ENCODE measurements at regions not wholly inside any gene's neighbourhood (a gene's known extent, or its start where the extent isn't known, plus 50 kb on each side); places are given as distances from the start of the nearest gene placed in this dataset.

GRCh38 chr5:40413743-40414142 lies 266.0 kb upstream of the PTGER4 start:
- no peak for DNase-seq

DNA sequence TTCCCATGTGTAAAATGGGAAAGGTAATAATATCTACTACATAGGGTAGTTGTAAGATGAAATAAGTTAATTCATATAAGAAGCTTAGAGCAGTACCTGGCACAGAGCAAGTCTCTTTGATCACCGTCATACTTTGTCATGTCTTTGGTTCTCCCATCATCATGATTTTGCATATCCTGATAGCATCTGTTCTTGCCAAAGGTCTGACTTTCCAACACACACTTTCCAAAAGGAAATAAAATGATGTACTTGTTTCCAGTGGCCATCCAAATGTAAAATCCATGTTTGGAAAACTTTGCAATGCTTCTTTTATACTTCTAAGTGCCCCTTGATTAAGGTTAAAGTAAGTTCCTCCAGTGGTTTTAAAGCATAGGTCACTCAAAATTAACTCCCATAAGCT lies 266.9 kb upstream of the PTGER4 start:
- no peak for DNase-seq

DNA sequence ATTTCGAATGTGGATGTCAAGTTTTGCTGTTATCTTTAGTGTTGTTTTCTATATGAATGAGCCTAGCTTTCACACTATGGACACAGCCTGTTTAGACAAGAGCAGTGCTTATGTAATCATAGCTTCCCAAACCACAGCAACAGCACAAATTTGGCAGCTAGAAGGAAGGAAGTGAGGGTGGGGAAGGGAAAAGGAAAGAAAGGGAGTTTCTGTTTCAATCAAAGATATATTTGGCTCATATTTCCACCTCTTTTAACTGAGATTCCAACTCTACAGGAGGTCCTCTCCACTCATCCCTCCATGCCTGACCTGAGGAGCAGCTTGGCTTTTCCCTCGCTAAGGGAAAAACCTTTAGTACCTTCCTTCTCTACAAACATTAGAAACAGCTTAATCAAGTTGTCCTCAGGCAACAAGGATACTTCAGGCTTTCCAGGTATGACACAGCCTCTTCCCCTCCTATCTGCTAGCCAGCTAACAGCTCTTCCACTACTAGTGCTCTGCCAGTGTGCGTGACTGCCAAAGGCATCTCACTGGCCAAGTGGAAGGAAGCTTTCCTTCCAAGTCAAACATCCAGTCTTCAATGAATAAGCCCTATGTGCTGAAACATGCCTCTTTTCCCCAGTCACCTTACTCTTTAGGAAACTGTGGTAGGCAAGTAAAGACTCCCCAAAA lies 268.6 kb upstream of the PTGER4 start:
- DNase-seq = peak in 1 of 6 experiments; percentile 42

DNA sequence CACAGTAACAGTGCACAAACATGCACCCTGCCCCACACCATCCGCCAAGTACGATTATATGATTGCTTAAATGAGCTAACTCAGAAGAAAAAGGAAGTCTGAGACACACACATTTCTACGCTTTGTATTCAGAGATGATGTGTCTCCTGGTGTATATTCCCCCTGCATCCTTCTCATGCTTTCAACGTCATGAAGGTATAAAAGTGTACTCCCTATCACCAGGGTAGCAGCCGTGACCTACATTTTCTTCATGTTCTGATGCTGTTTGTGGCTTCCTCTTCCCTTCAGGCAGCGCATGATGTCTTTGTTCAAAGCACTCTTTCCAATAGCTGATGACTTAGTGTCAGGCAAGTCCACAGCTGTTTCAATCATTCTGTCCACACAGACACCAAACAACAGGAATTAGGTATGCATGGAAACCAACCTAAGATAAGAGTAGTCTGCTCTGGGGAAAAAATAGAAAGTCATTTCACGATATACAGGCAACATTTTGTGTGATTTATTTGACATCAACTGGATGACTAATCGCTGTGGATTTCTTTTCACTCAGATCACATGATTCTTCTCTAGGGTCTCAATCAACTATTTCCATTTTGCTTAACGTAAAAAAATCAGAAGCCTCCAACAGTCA lies 269.4 kb upstream of the PTGER4 start:
- DNase-seq = peak; percentile 49 to 97 (median 83)

DNA sequence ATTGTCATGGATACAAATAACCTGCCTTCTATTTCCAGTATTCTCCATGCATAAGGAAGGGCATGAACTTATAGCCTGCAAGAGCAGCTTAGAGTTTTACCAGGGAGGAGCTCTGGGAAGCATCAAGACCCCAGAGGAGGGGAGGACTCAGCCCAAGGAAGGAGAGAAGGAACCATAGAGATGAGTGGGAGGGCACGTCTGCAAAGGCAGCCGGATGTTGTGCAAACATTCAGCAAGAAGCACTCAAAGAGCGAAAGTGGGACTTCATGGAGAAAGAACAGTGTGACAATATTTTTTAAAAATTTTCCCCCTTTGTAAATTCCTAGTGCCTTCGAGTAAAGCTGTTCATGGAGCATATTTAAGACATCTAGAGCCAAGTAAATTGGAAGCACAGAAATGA lies 270.1 kb upstream of the PTGER4 start:
- DNase-seq = peak; percentile 27 to 77 (median 45)

- peak in 4 of 6 experiments; percentile 5 to 57 (median 47) for DNase-seq
Observed at GRCh38 chr5:40406741-40407211, 272.9 kb upstream of the PTGER4 start.

GRCh38 chr5:40405996-40406740 lies 273.5 kb upstream of the PTGER4 start:
- DNase-seq = peak in 3 of 6 experiments; percentile 27 to 35 (median 34)

GRCh38 chr5:40405230-40405629 lies 274.5 kb upstream of the PTGER4 start:
- no peak for DNase-seq

GRCh38 chr5:40404613-40405012 lies 275.1 kb upstream of the PTGER4 start:
- DNase-seq = peak in 3 of 6 experiments; percentile 27 to 54 (median 54)

- DNase-seq = no peak
Observed at GRCh38 chr5:40402007-40402364, 277.7 kb upstream of the PTGER4 start.

DNA sequence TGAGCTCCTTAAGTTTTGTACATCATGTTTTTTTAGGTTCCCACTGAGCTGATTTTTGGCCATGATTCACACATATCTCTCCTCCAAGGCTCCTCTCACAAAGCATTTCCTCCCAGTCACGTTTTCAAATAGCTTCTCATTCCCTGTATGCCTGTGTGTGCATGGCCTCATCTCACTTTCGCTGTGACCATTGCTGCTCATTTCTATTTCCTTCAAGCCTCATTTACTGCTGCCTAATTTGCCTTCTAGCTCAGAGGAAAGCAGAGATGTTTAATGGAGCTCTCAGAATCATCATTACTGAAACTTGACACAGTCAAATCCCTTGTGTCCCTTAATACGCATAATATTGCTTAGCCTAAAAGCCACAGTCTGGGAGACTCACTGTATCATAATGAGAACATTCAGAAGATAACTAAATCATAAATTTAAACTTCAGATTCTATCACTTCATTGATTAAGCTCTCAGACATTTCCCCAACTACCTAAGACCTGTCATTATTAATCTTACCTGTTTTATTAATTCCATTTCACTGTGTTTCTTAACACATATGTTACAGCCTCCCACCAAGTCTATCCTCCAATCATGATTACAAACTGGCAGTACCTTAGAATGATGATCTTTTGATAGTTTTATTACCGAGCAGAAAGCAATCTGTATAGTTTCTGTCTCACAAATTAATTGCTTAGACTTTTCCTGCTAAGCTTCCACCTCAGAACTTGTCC lies 278.3 kb upstream of the PTGER4 start:
- DNase-seq = no peak

DNA sequence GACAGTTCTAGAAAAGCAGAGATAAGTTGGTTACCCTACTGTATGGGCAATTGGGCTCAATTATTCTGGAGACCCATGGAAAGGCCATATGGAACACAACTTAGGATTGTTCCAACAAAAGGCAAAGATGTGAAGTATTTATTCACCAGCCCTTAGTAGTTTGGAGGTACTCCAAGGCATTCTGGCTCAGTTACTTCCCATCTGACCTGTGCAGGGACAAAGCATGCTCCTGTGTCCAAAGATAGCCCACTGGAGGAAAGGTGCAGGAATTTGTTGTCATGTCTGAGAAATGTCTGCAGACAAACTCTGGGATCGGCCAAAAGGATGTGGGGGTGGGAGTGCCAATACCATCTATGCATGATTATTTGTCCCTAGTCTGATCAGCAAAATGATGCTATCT lies 279.5 kb upstream of the PTGER4 start:
- no peak for DNase-seq

DNA sequence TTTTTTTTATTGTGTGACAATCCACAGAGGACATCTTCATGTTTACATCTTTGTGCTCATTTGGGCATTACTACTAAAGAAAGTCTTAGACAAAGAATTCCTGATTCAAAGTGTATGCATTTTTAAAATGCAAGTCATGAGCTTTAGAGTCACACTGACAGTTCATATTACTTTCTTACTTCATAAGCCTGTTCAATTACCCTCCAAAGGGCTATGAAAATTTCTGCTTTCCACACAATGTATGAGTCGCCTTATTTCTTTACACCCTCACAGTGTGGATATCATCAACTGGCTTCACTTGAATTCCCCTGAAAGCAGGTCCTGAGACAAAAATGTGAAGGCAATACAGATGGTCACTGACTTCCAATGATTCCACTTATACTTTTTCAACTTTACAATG lies 280.4 kb upstream of the PTGER4 start:
- no peak for DNase-seq

DNA sequence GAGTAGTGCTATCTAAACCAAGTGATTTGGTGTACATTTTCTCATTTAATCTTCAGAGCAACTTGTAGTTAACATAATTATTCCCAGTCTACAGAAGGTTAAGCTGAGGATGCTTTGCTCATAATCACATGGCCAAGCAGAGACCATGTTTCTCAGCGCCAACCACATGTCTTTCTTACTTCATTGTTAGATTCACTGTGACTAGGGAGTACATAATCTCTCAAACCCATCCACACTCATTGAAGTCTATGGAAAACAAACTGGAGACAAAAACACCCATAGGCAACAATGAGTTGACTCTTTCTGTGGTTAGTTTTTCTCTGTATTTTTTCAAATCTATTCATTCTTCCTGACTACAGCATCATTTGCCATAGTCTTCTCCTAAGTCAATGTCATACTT lies 281.7 kb upstream of the PTGER4 start:
- DNase-seq = no peak

GRCh38 chr5:40397091-40397490 lies 282.6 kb upstream of the PTGER4 start:
- no peak for DNase-seq

DNA sequence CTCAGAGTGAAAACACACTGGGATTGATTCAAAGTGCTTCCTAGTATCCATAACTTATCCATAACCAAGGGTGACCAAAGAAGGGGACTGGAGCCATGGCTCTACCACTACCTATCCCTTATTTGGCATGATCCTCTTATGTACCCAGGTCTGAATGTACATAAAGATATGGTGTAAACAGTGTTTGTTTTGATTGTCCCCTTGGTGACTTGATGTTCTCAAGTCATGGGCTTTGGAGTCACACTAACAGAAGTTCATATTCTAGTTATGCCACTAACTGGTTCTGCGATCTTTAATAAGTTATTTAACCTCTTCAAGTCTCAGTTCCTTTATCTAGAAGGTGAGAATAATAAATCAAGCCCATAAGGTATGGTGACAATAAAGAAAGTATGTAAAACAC lies 283.4 kb upstream of the PTGER4 start:
- no peak for DNase-seq

- no peak for DNase-seq
Observed at GRCh38 chr5:40395251-40395650, 284.5 kb upstream of the PTGER4 start.

- DNase-seq = no peak
Observed at GRCh38 chr5:40394698-40395097, 285.0 kb upstream of the PTGER4 start.

- DNase-seq = no peak
Observed at GRCh38 chr5:40391642-40392041, 288.1 kb upstream of the PTGER4 start.

- no peak for DNase-seq
Observed at GRCh38 chr5:40390281-40391149, 289.2 kb upstream of the PTGER4 start.

- DNase-seq = no peak
Observed at GRCh38 chr5:40389591-40389990, 290.1 kb upstream of the PTGER4 start.

GRCh38 chr5:40386289-40386688 lies 293.4 kb upstream of the PTGER4 start:
- peak in 1 of 6 experiments; percentile 6 for DNase-seq
